ENCODE measurements at regions not wholly inside any gene's neighbourhood (a gene's known extent, or its start where the extent isn't known, plus 50 kb on each side); places are given as distances from the start of the nearest gene placed in this dataset.

DNA sequence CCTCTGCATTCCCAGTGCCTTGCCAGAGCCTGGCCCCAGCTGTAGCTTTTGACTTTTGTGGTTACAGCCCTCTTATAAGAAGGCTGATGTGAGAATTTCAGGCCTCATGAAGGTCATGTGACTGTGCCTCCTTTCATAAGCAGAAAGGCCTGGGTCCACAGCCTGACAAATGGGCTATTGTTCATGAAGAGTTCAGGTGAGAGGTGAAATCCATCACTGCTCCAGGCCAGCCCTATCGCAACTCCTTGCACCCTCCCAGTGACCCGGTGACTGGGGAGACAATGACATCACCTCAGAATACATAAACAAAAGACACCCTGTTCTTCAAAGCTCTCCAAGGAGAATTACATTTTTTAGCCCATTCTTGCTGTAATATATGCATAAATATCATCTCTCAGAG is 321.5 kb downstream of the PCNX1 start:
- no peak for TF ChIP-seq POLR2A (IDR thresholded peaks at IDR 0.05)
- TF ChIP-seq CTCF (IDR thresholded peaks at IDR 0.05), result no peak
- no peak for TF ChIP-seq EP300 (IDR thresholded peaks at IDR 0.05)
